ENCODE measurements at regions not wholly inside any gene's neighbourhood (a gene's known extent, or its start where the extent isn't known, plus 50 kb on each side); places are given as distances from the start of the nearest gene placed in this dataset.

GRCh38 chr1:14039582-14040430 lies 339.8 kb downstream of the PRDM2 start:
- TF ChIP-seq CTCF (conservative IDR thresholded peaks at IDR 0.05 in 1 of 2, IDR thresholded peaks at IDR 0.05 in 1 of 2; ENCODE audit: extremely low read depth in 1 of 2, insufficient read depth in 1 of 2, low read depth in 1 of 2, low read length in 2 of 2) (no peak), EZH2 (IDR thresholded peaks at IDR 0.05; ENCODE audit: borderline replicate concordance, low read length) (no peak)

Measured in mammary epithelial cell (primary cell).